Smooth muscle cell (in vitro differentiated cells): ENCODE measurements at regions not wholly inside any gene's neighbourhood (a gene's known extent, or its start where the extent isn't known, plus 50 kb on each side); places are given as distances from the start of the nearest gene placed in this dataset.

Experiments
- DNase-seq: peaks from one replicate; lab custom pipeline; 2025; ENCODE audit not compliant: unreplicated experiment; lab: John Stamatoyannopoulos, UW
- H2AFZ ChIP-seq: fragments of 200-600 bp; sonication (generic); 2 replicates; pipeline ENCODE4 v1.6.0; 2016; ENCODE audit warnings: antibody characterized with exemption, low read depth, mild to moderate bottlenecking
- H3F3A ChIP-seq: fragments of 200-600 bp; sonication (generic); 2 replicates; pipeline ENCODE4 v1.6.0; 2017; ENCODE audit warnings: antibody characterized with exemption, low read depth
- H3K27ac ChIP-seq: fragments of 200-600 bp; sonication (generic); 2 replicates; pipeline ENCODE4 v1.5.1; 2016; ENCODE audit warnings: low read depth, mild to moderate bottlenecking
- H3K27me3 ChIP-seq: fragments of 200-600 bp; sonication (generic); 2 replicates; pipeline ENCODE4 v1.6.1; 2016; ENCODE audit warnings: low read depth, mild to moderate bottlenecking
- H3K36me3 ChIP-seq: fragments of 200-600 bp; sonication (generic); 2 replicates; pipeline ENCODE4 v1.5.1; 2016; ENCODE audit warnings: low read depth
- H3K4me1 ChIP-seq: fragments of 200-600 bp; sonication (generic); 2 replicates; pipeline ENCODE4 v1.5.1; 2016; ENCODE audit warnings: low read depth
- H3K4me2 ChIP-seq: fragments of 200-600 bp; sonication (generic); 2 replicates; pipeline ENCODE4 v1.6.0; 2016; ENCODE audit warnings: mild to moderate bottlenecking
- H3K4me3 ChIP-seq: fragments of 200-600 bp; sonication (generic); 2 replicates; pipeline ENCODE4 v1.5.1; 2016; ENCODE audit warnings: mild to moderate bottlenecking
- H3K79me2 ChIP-seq: fragments of 200-600 bp; sonication (generic); 2 replicates; pipeline ENCODE4 v1.6.0; 2016; ENCODE audit warnings: low read depth, mild to moderate bottlenecking
- H3K9ac ChIP-seq: fragments of 200-600 bp; sonication (generic); 2 replicates; pipeline ENCODE4 v1.6.0; 2016; ENCODE audit warnings: low read depth
- H3K9me3 ChIP-seq: fragments of 200-600 bp; sonication (generic); replicated peaks from 2 replicates; pipeline ENCODE4 v1.5.1; 2016; ENCODE audit warnings: low read depth
- H4K20me1 ChIP-seq: fragments of 200-600 bp; sonication (generic); 2 replicates; pipeline ENCODE4 v1.6.0; 2016; ENCODE audit warnings: low read depth
- CTCF ChIP-seq: fragments of 200-600 bp; sonication (generic); IDR thresholded peaks from 2 replicates; pipeline ENCODE4 v1.5.1; 2017; ENCODE audit warnings: borderline replicate concordance, mild to moderate bottlenecking, antibody characterized with exemption; ENCODE audit not compliant: insufficient read depth, poor library complexity, severe bottlenecking
- WGBS: methylation state at CpG from one replicate; pipeline ENCODE4 v1.1.7; 2016; ENCODE audit warnings: low lambda C conversion rate; 5-methylcytosine and 5-hydroxymethylcytosine counted together

- WGBS = 52% methylated on average over 6 of the region's 6 CpGs
- Histone ChIP-seq H3K79me2 (no peaks in the 10 kb centered on the region), H4K20me1 (no peaks in the 10 kb centered on the region), H3K4me1 (peaks cover 3% of the 10 kb centered on the region), H3K9ac (no peak overlapping the region), H3K27me3 (no peaks in the 10 kb centered on the region), H3K36me3 (no peaks in the 10 kb centered on the region), H3K4me2 (no peak overlapping the region), H2AFZ (no peak overlapping the region), H3K9me3 (no peaks in the 10 kb centered on the region), H3K4me3 (no peak overlapping the region), H3K27ac (no peak overlapping the region), H3F3A (no peaks in the 10 kb centered on the region)
- TF ChIP-seq CTCF = no peak
- no peak for DNase-seq
Measured at GRCh38 chr7:37531225-37531624, 82.6 kb upstream of the ELMO1 start.

GRCh38 chr7:37532636-37533035 is 84.0 kb upstream of the ELMO1 start:
- WGBS = 82% methylated on average over 3 of the region's 3 CpGs
- Histone ChIP-seq H3K79me2 (no peaks in the 10 kb centered on the region), H2AFZ (no peak overlapping the region), H3K36me3 (no peaks in the 10 kb centered on the region), H3K9ac (no peak overlapping the region), H3K4me2 (no peak overlapping the region), H4K20me1 (no peaks in the 10 kb centered on the region), H3K27me3 (no peaks in the 10 kb centered on the region), H3F3A (no peaks in the 10 kb centered on the region), H3K27ac (no peak overlapping the region), H3K4me1 (peaks cover 3% of the 10 kb centered on the region), H3K4me3 (no peak overlapping the region), H3K9me3 (no peaks in the 10 kb centered on the region)
- DNase-seq = no peak
- TF ChIP-seq CTCF = no peak

- 70% methylated on average over 7 of the region's 7 CpGs for WGBS
- Histone ChIP-seq H3F3A (no peaks in the 10 kb centered on the region), H4K20me1 (no peaks in the 10 kb centered on the region), H3K27me3 (no peaks in the 10 kb centered on the region), H3K4me3 (no peak overlapping the region), H3K4me2 (no peak overlapping the region), H2AFZ (no peak overlapping the region), H3K36me3 (no peaks in the 10 kb centered on the region), H3K9me3 (no peaks in the 10 kb centered on the region), H3K79me2 (no peaks in the 10 kb centered on the region), H3K4me1 (peaks cover 3% of the 10 kb centered on the region), H3K9ac (no peak overlapping the region), H3K27ac (no peak overlapping the region)
- no peak for TF ChIP-seq CTCF
- DNase-seq = no peak
Measured at GRCh38 chr7:37534893-37535610, 86.4 kb upstream of the ELMO1 start.

DNA sequence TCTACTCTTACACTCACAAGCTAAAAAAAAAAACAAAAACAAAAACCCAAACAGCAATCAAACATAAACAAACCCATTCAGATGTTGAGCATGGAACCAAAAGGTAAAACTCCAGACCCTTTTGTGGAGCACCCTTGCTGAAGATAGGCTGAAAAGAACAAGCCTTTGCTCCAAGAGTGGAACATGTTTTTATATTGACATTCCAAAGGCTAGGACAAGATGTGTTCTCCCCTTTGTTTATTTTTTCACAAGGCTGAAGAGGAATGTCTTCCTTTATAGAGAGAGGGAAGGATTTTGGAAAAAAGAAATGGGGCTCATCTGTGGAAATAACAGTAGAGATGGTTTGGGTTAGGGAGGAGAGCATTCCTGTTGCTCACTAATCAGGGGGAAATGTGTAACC is 87.2 kb upstream of the ELMO1 start:
- Histone ChIP-seq H3K9me3 (no peaks in the 10 kb centered on the region), H3K27me3 (no peaks in the 10 kb centered on the region), H3K36me3 (no peaks in the 10 kb centered on the region), H4K20me1 (no peaks in the 10 kb centered on the region), H3K79me2 (no peaks in the 10 kb centered on the region), H2AFZ (no peak overlapping the region), H3K4me3 (no peak overlapping the region), H3F3A (no peaks in the 10 kb centered on the region), H3K9ac (no peak overlapping the region), H3K4me2 (no peak overlapping the region), H3K27ac (no peak overlapping the region), H3K4me1 (peaks cover 3% of the 10 kb centered on the region)
- TF ChIP-seq CTCF = no peak
- DNase-seq = no peak
